HEK293 (cell line): ENCODE measurements at regions not wholly inside any gene's neighbourhood (a gene's known extent, or its start where the extent isn't known, plus 50 kb on each side); places are given as distances from the start of the nearest gene placed in this dataset.
A peak's percentile ranks its signal among the peaks of the same experiment; 100 is the strongest.

ENCODE experiments used
- CTCF ChIA-PET: fragments of 350-600 bp; formaldehyde crosslinking; extraction: SDS; loops from one replicate; lab custom pipeline; 2021; ENCODE audit warnings: antibody characterized with exemption; lab: Yijun Ruan, JAX
- POLR2A ChIA-PET: fragments of 300-600 bp; formaldehyde crosslinking; extraction: SDS; loops from one replicate; lab custom pipeline; 2020; ENCODE audit warnings: antibody characterized with exemption, inconsistent platforms; lab: Yijun Ruan, JAX
- H3K27ac ChIP-seq: fragments of 200-500 bp; sonication (Bioruptor generic); 2 replicates; pipeline ENCODE4 v1.5.1; 2014; ENCODE audit warnings: low read depth, low read length, control low read depth, inconsistent platforms; ENCODE audit errors: extremely low read depth
- H3K36me3 ChIP-seq, 2 experiments: fragments of 200-500 bp in 1 of 2; sonication (Bioruptor generic) in 1 of 2; 1 replicate in 1 of 2; 2 replicates in 1 of 2; pipeline ENCODE4 v1.5.1; 2014 to 2017; ENCODE audit warnings: inconsistent platforms in 2 of 2, low read length in 2 of 2; ENCODE audit not compliant: control insufficient read depth in 2 of 2, insufficient read depth in 1 of 2
- H3K4me1 ChIP-seq: fragments of 200-500 bp; sonication (Bioruptor generic); 2 replicates; pipeline ENCODE4 v1.5.1; 2014; ENCODE audit warnings: mild to moderate bottlenecking, low read length, inconsistent platforms; ENCODE audit not compliant: control insufficient read depth, insufficient read depth
- H3K4me3 ChIP-seq: 2 replicates; pipeline ENCODE4 v1.5.1; 2011; ENCODE audit warnings: low read depth, mild to moderate bottlenecking, control low read depth, low read length, moderate library complexity
- H3K9me3 ChIP-seq: fragments of 200-500 bp; sonication (Bioruptor generic); 2 replicates; pipeline ENCODE4 v1.5.1; 2014; ENCODE audit warnings: low read depth, low read length, inconsistent platforms; ENCODE audit not compliant: control insufficient read depth, insufficient read depth
- AEBP2 ChIP-seq: fragments of 450-650 bp; formaldehyde crosslinking; IDR thresholded peaks from 2 replicates; pipeline ENCODE4 v1.5.1; 2016; ENCODE audit warnings: missing biosample characterization, missing genetic modification characterization, borderline replicate concordance
- KLF10 ChIP-seq: fragments of 450-650 bp; IDR thresholded peaks from 2 replicates; pipeline ENCODE4 v1.5.1; 2018; ENCODE audit warnings: missing biosample characterization, mild to moderate bottlenecking, missing genetic modification characterization
- OSR2 ChIP-seq: fragments of 450-650 bp; formaldehyde crosslinking; IDR thresholded peaks from 2 replicates; pipeline ENCODE4 v1.5.1; 2016; ENCODE audit warnings: missing biosample characterization, missing genetic modification characterization
- PBX3 ChIP-seq: sonication (generic); formaldehyde crosslinking; IDR thresholded peaks from 2 replicates; pipeline ENCODE4 v1.8.1; 2022; ENCODE audit warnings: mild to moderate bottlenecking, moderate library complexity, missing genetic modification reagents
- PRDM10 ChIP-seq: fragments of 450-650 bp; formaldehyde crosslinking; IDR thresholded peaks from 2 replicates; pipeline ENCODE4 v1.5.1; 2016; ENCODE audit warnings: missing biosample characterization, missing genetic modification characterization
- SCRT2 ChIP-seq: fragments of 450-650 bp; formaldehyde crosslinking; IDR thresholded peaks from 2 replicates; pipeline ENCODE4 v1.5.1; 2016; ENCODE audit warnings: missing biosample characterization, missing genetic modification characterization
- TRIM28 ChIP-seq: IDR thresholded peaks from 2 replicates; pipeline ENCODE4 v1.6.1; 2011; ENCODE audit warnings: low read length, control low read depth, borderline replicate concordance
- ZBTB49 ChIP-seq: fragments of 450-650 bp; formaldehyde crosslinking; IDR thresholded peaks from 2 replicates; pipeline ENCODE4 v1.5.1; 2016; ENCODE audit warnings: missing biosample characterization, missing genetic modification characterization, low read depth
- ZFP69B ChIP-seq: fragments of 450-650 bp; formaldehyde crosslinking; IDR thresholded peaks from 2 replicates; pipeline ENCODE4 v1.5.1; 2016; ENCODE audit warnings: missing biosample characterization, missing genetic modification characterization
- ZNF121 ChIP-seq: fragments of 450-650 bp; formaldehyde crosslinking; IDR thresholded peaks from 2 replicates; pipeline ENCODE4 v1.5.1; 2016; ENCODE audit warnings: missing biosample characterization, missing genetic modification characterization
- ZNF26 ChIP-seq: fragments of 450-650 bp; formaldehyde crosslinking; IDR thresholded peaks from 2 replicates; pipeline ENCODE4 v1.5.1; 2016; ENCODE audit warnings: missing biosample characterization, missing genetic modification characterization
- ZNF513 ChIP-seq: fragments of 450-650 bp; IDR thresholded peaks from 2 replicates; pipeline ENCODE4 v1.5.1; 2018; ENCODE audit warnings: missing biosample characterization, missing genetic modification characterization
- ZNF529 ChIP-seq: fragments of 450-650 bp; formaldehyde crosslinking; IDR thresholded peaks from 2 replicates; pipeline ENCODE4 v1.5.1; 2017; ENCODE audit warnings: missing genetic modification characterization, missing biosample characterization; ENCODE audit not compliant: insufficient replicate concordance
- ZNF555 ChIP-seq: fragments of 450-650 bp; formaldehyde crosslinking; conservative IDR thresholded peaks from 2 replicates; pipeline ENCODE4 v1.5.1; 2017; ENCODE audit warnings: missing biosample characterization, mild to moderate bottlenecking, missing genetic modification characterization, inconsistent platforms
- ZNF626 ChIP-seq: fragments of 450-650 bp; sonication (Bioruptor Pico); formaldehyde crosslinking; IDR thresholded peaks from 2 replicates; pipeline ENCODE4 v1.5.1; 2018; ENCODE audit warnings: missing biosample characterization, missing genetic modification characterization, inconsistent platforms
- ZNF660 ChIP-seq: fragments of 450-650 bp; IDR thresholded peaks from 2 replicates; pipeline ENCODE4 v1.5.1; 2018; ENCODE audit warnings: missing biosample characterization, mild to moderate bottlenecking, missing genetic modification characterization
- ZNF677 ChIP-seq: fragments of 450-650 bp; IDR thresholded peaks from 2 replicates; pipeline ENCODE4 v1.5.0; 2018; ENCODE audit warnings: missing biosample characterization, mild to moderate bottlenecking, missing genetic modification characterization, moderate library complexity
- ZNF704 ChIP-seq: fragments of 450-650 bp; formaldehyde crosslinking; IDR thresholded peaks from 2 replicates; pipeline ENCODE4 v1.5.1; 2016; ENCODE audit warnings: missing biosample characterization, missing genetic modification characterization
- ZNF707 ChIP-seq: fragments of 450-650 bp; formaldehyde crosslinking; IDR thresholded peaks from 2 replicates; pipeline ENCODE4 v1.5.1; 2016; ENCODE audit warnings: missing biosample characterization, missing genetic modification characterization
- ZNF791 ChIP-seq: fragments of 450-650 bp; formaldehyde crosslinking; IDR thresholded peaks from 2 replicates; pipeline ENCODE4 v1.5.1; 2016; ENCODE audit warnings: missing biosample characterization, missing genetic modification characterization

- H3K36me3 ChIP-seq = no peaks in the 10 kb centered on the region
- TF ChIP-seq SCRT2 (tag by site-specific recombination) = no peak
- no peak for TF ChIP-seq ZNF513 (tag by site-specific recombination)
- no peak for TF ChIP-seq ZFP69B (tag by site-specific recombination)
- TF ChIP-seq ZNF626 (tag by site-specific recombination) = no peak
- TF ChIP-seq ZNF660 (tag by site-specific recombination) = no peak
- no peak for TF ChIP-seq ZBTB49 (tag by site-specific recombination)
- TF ChIP-seq KLF10 (tag by site-specific recombination) = no peak
- no peak for TF ChIP-seq AEBP2 (tag by site-specific recombination)
- no peak for TF ChIP-seq OSR2
- no peak for TF ChIP-seq ZNF707
- TF ChIP-seq ZNF704 = no peak
- no peak for TF ChIP-seq ZNF26 (tag by site-specific recombination)
- no peak for TF ChIP-seq ZNF529 (tag by site-specific recombination)
- no peak for TF ChIP-seq ZNF791
- TF ChIP-seq ZNF555 (tag by site-specific recombination) = no peak
- TF ChIP-seq PBX3 (CRISPR knock-in tag) = no peak
- H3K4me3 ChIP-seq = no peak overlapping the region
- ChIA-PET POLR2A (no interaction called here), CTCF (no interaction called here)
- H3K9me3 ChIP-seq = no peaks in the 10 kb centered on the region
- no peak overlapping the region for H3K27ac ChIP-seq
- peaks cover 15% of the 10 kb centered on the region; the same call in 1 of the 2 replicates for H3K4me1 ChIP-seq
These were observed 163.0 kb downstream of the SIM1 start for GRCh38 chr6:100301731-100302130.

- Histone ChIP-seq H3K9me3 (no peaks in the 10 kb centered on the region), H3K4me1 (peaks cover 18% of the 10 kb centered on the region; the same call in 1 of the 2 replicates), H3K36me3 (no peaks in the 10 kb centered on the region), H3K4me3 (no peak overlapping the region), H3K27ac (no peak overlapping the region)
- TF ChIP-seq PRDM10 (tag by site-specific recombination) (peak; percentile 84), ZNF677 (tag by site-specific recombination) (no peak), PBX3 (CRISPR knock-in tag) (no peak), ZNF121 (no peak), TRIM28 (no peak)
- ChIA-PET CTCF (interaction anchor here (0.7 kb wide), 1 partner anchor 147 kb away, joined by 3 read pairs; no protein-coding TSS in a partner anchor), POLR2A (no interaction called here)
These were observed 164.4 kb downstream of the SIM1 start for GRCh38 chr6:100300221-100300736.
